ENCODE measurements at regions not wholly inside any gene's neighbourhood (a gene's known extent, or its start where the extent isn't known, plus 50 kb on each side); places are given as distances from the start of the nearest gene placed in this dataset.
"Not testable (repeated sequence)": the region's sequence is repeated elsewhere in the genome, so short reads cannot be mapped to it uniquely, and the experiment has no call there.

GRCh38 chr9:39579000-39579399 is 223.5 kb downstream of the SPATA31A1 start:
- TF ChIP-seq CTCF, POLR2A (IDR thresholded peaks at IDR 0.05): not testable (repeated sequence)
